IMR-90 (cell line): ENCODE measurements at regions not wholly inside any gene's neighbourhood (a gene's known extent, or its start where the extent isn't known, plus 50 kb on each side); places are given as distances from the start of the nearest gene placed in this dataset.
A peak's percentile ranks its signal among the peaks of the same experiment; 100 is the strongest.

Experiments used
- ATAC-seq: fragments of 200-7000 bp; cut with Tn5 transposase; 2 replicates; pipeline ENCODE4 v1.9.1; 2020; ENCODE audit warnings: low read depth, mild to moderate bottlenecking, moderate library complexity
- BruUV-seq: library from RNA; stranded (reverse); fragments of 400-500 nt; replicated peaks from 2 replicates; lab custom pipeline; 2021; lab: Mats Ljungman, UMichigan
- CTCF ChIA-PET: fragments of 300-600 bp; formaldehyde crosslinking; extraction: SDS; loops from one replicate; lab custom pipeline; 2021; ENCODE audit warnings: antibody characterized with exemption; lab: Yijun Ruan, JAX
- POLR2A ChIA-PET: fragments of 300-600 bp; sonication (Branson Sonifier 250); formaldehyde crosslinking; loops from one replicate; lab custom pipeline; 2022; ENCODE audit warnings: antibody characterized with exemption; ENCODE audit not compliant: unreplicated experiment; lab: Charles Lee
- DNase-seq: peaks from one replicate; pipeline ENCODE4 v3.0.0; 2013
- H2AFZ ChIP-seq: replicated peaks from 2 replicates; pipeline ENCODE3; 2013; ENCODE audit warnings: low read length, mild to moderate bottlenecking; ENCODE audit not compliant: poor library complexity
- H2AK5ac ChIP-seq: 2 replicates; pipeline ENCODE4 v1.6.1; 2013; ENCODE audit warnings: low read depth, low read length, inconsistent platforms
- H2AK9ac ChIP-seq: replicated peaks from 2 replicates; pipeline ENCODE3; 2013; ENCODE audit warnings: mild to moderate bottlenecking, low read depth, low read length, moderate library complexity; ENCODE audit not compliant: poor library complexity
- H2BK120ac ChIP-seq: 2 replicates; pipeline ENCODE4 v1.6.1; 2013; ENCODE audit warnings: low read depth, low read length, inconsistent platforms
- H2BK15ac ChIP-seq: 3 replicates; pipeline ENCODE4 v1.6.1; 2013; ENCODE audit warnings: low read depth, low read length, inconsistent platforms
- H2BK20ac ChIP-seq: 2 replicates; pipeline ENCODE4 v1.6.1; 2013; ENCODE audit warnings: low read depth, mild to moderate bottlenecking, inconsistent platforms, low read length, moderate library complexity
- H2BK5ac ChIP-seq: 2 replicates; pipeline ENCODE4 v1.6.1; 2013; ENCODE audit warnings: mild to moderate bottlenecking, low read depth, low read length, inconsistent platforms; ENCODE audit not compliant: poor library complexity, severe bottlenecking
- H3K14ac ChIP-seq: replicated peaks from 2 replicates; pipeline ENCODE4 v1.6.1; 2013; ENCODE audit warnings: low read depth, low read length, inconsistent platforms
- H3K18ac ChIP-seq: 2 replicates; pipeline ENCODE4 v1.6.1; 2013; ENCODE audit warnings: low read depth, low read length, control low read depth
- H3K23ac ChIP-seq: 2 replicates; pipeline ENCODE4 v1.6.1; 2013; ENCODE audit warnings: low read depth, low read length, inconsistent platforms
- H3K27ac ChIP-seq: 2 replicates; pipeline ENCODE4 v1.5.1; 2013; ENCODE audit warnings: mild to moderate bottlenecking, control low read depth, low read length; ENCODE audit not compliant: insufficient read depth
- H3K27me3 ChIP-seq: 2 replicates; pipeline ENCODE4 v1.6.1; 2013; ENCODE audit warnings: low read length; ENCODE audit not compliant: control insufficient read depth, insufficient read depth
- H3K36me3 ChIP-seq: 2 replicates; pipeline ENCODE4 v1.6.1; 2013; ENCODE audit warnings: low read length, mixed read lengths; ENCODE audit not compliant: control insufficient read depth, insufficient read depth
- H3K4ac ChIP-seq: 2 replicates; pipeline ENCODE4 v1.6.1; 2013; ENCODE audit warnings: low read depth, low read length, inconsistent platforms
- H3K4me1 ChIP-seq: 2 replicates; pipeline ENCODE4 v1.6.1; 2013; ENCODE audit warnings: low read length, mixed read lengths; ENCODE audit not compliant: control insufficient read depth, insufficient read depth
- H3K4me2 ChIP-seq: 2 replicates; pipeline ENCODE4 v1.6.1; 2013; ENCODE audit warnings: low read depth, mild to moderate bottlenecking, control low read depth, low read length, moderate library complexity
- H3K4me3 ChIP-seq: 2 replicates; pipeline ENCODE4 v1.5.1; 2013; ENCODE audit warnings: low read depth, mild to moderate bottlenecking, control low read depth, low read length, moderate library complexity; ENCODE audit not compliant: insufficient read depth
- H3K56ac ChIP-seq: 2 replicates; pipeline ENCODE4 v1.6.1; 2013; ENCODE audit warnings: low read length, inconsistent platforms; ENCODE audit not compliant: insufficient read depth; ENCODE audit errors: extremely low read depth
- H3K79me1 ChIP-seq, 2 experiments: 2 replicates each; pipeline ENCODE4 v1.6.1; 2013; ENCODE audit warnings: low read length in 2 of 2, inconsistent platforms in 1 of 2, low read depth in 1 of 2
- H3K9ac ChIP-seq: 2 replicates; pipeline ENCODE4 v1.6.1; 2013; ENCODE audit warnings: low read depth, low read length, control low read depth
- H3K9me1 ChIP-seq: 2 replicates; pipeline ENCODE4 v1.6.1; 2013; ENCODE audit warnings: low read length, inconsistent platforms; ENCODE audit not compliant: insufficient read depth
- H3K9me3 ChIP-seq: 2 replicates; pipeline ENCODE4 v1.6.1; 2013; ENCODE audit warnings: low read length; ENCODE audit not compliant: control insufficient read depth, insufficient read depth
- H4K20me1 ChIP-seq: 2 replicates; pipeline ENCODE4 v1.6.1; 2013; ENCODE audit warnings: low read length, inconsistent platforms; ENCODE audit not compliant: insufficient read depth
- H4K5ac ChIP-seq: 2 replicates; pipeline ENCODE4 v1.6.1; 2013; ENCODE audit warnings: mild to moderate bottlenecking, low read depth, low read length, control low read depth
- H4K8ac ChIP-seq, 2 experiments: 2 replicates each; pipeline ENCODE4 v1.6.1; 2013; ENCODE audit warnings: low read depth in 2 of 2, low read length in 2 of 2, control low read depth in 1 of 2, inconsistent platforms in 1 of 2
- H4K91ac ChIP-seq: 2 replicates; pipeline ENCODE4 v1.6.1; 2013; ENCODE audit warnings: low read depth, low read length, inconsistent platforms; ENCODE audit not compliant: insufficient read depth
- BHLHE40 ChIP-seq: fragments of 150-350 bp; IDR thresholded peaks from 2 replicates; pipeline ENCODE4 v1.6.1; 2016; ENCODE audit warnings: mild to moderate bottlenecking, low read depth, low read length
- CEBPB ChIP-seq: IDR thresholded peaks from 2 replicates; pipeline ENCODE4 v1.6.1; 2012; ENCODE audit warnings: low read depth, low read length, improper control_type of control experiment
- CHD1 ChIP-seq: IDR thresholded peaks from 2 replicates; pipeline ENCODE4 v1.6.1; 2012; ENCODE audit warnings: low read depth, low read length, improper control_type of control experiment
- FOS ChIP-seq: fragments of 150-350 bp; IDR thresholded peaks from 2 replicates; pipeline ENCODE4 v1.6.1; 2016; ENCODE audit warnings: low read depth, low read length
- MAFK ChIP-seq: IDR thresholded peaks from 2 replicates; pipeline ENCODE4 v1.6.1; 2012; ENCODE audit warnings: low read depth, low read length, improper control_type of control experiment
- MAZ ChIP-seq: IDR thresholded peaks from 2 replicates; pipeline ENCODE4 v1.6.1; 2012; ENCODE audit warnings: low read depth, mild to moderate bottlenecking, low read length, improper control_type of control experiment, moderate library complexity, borderline replicate concordance
- NFE2L2 ChIP-seq: fragments of 150-350 bp; IDR thresholded peaks from 2 replicates; pipeline ENCODE4 v1.6.1; 2016; ENCODE audit warnings: low read depth, mild to moderate bottlenecking, low read length
- POLR2A ChIP-seq: IDR thresholded peaks from 2 replicates; pipeline ENCODE4 v1.6.1; 2012; ENCODE audit warnings: mild to moderate bottlenecking, low read depth, low read length
- RCOR1 ChIP-seq: IDR thresholded peaks from 2 replicates; pipeline ENCODE4 v1.6.1; 2012; ENCODE audit warnings: mild to moderate bottlenecking, low read length, improper control_type of control experiment; ENCODE audit not compliant: insufficient replicate concordance
- RFX5 ChIP-seq: IDR thresholded peaks from 2 replicates; pipeline ENCODE4 v1.8.0; 2012; ENCODE audit warnings: low read depth, mild to moderate bottlenecking, low read length, moderate library complexity
- SMC3 ChIP-seq: fragments of 150-350 bp; IDR thresholded peaks from 2 replicates; pipeline ENCODE4 v1.6.1; 2016; ENCODE audit warnings: low read depth, mild to moderate bottlenecking, antibody characterized with exemption, low read length, moderate library complexity
- WGBS, 2 experiments: methylation state at CpG; one replicate each; pipeline versions ENCODE4 v1.1.5 to v1.1.7; 2013; ENCODE audit warnings: missing lambda C conversion rate in 2 of 2; ENCODE audit not compliant: insufficient read length in 1 of 2; ENCODE audit errors: extremely low coverage in 2 of 2; 5-methylcytosine and 5-hydroxymethylcytosine counted together
- dilution Hi-C: fragments of 300-500 bp; cut with HindIII; formaldehyde crosslinking; loops from one replicate; pipeline ENCODE4 v1.14.3; 2018; ENCODE audit warnings: low sequenced_read_pairs; ENCODE audit not compliant: unreplicated experiment
- in situ Hi-C: fragments of 300-500 bp; cut with MboI; formaldehyde crosslinking; loops from 3 replicates; pipeline ENCODE4 v1.14.3; 2019; ENCODE audit warnings: low sequenced_read_pairs, inconsistent platforms, mixed read lengths
- intact Hi-C: fragments of 100-400 bp; cut with micrococcal nuclease; formaldehyde crosslinking; loops from 2 replicates; pipeline ENCODE4 v1.10.0; 2022
- TF ChIP-seq, protein P1 (sequence below): fragments of 150-350 bp; IDR thresholded peaks from 2 replicates; pipeline ENCODE4 v1.6.1; 2016; ENCODE audit warnings: low read depth, mild to moderate bottlenecking, low read length, moderate library complexity, borderline replicate concordance
- TF ChIP-seq, protein P2 (sequence below): fragments of 150-350 bp; IDR thresholded peaks from 2 replicates; pipeline ENCODE4 v1.6.1; 2017; ENCODE audit warnings: mild to moderate bottlenecking, antibody characterized with exemption, low read length, low read depth
- TF ChIP-seq, protein P3 (sequence below): conservative IDR thresholded peaks from 2 replicates; pipeline ENCODE4 v1.5.1; 2012; ENCODE audit warnings: mild to moderate bottlenecking, low read depth, low read length, improper control_type of control experiment

DNA sequence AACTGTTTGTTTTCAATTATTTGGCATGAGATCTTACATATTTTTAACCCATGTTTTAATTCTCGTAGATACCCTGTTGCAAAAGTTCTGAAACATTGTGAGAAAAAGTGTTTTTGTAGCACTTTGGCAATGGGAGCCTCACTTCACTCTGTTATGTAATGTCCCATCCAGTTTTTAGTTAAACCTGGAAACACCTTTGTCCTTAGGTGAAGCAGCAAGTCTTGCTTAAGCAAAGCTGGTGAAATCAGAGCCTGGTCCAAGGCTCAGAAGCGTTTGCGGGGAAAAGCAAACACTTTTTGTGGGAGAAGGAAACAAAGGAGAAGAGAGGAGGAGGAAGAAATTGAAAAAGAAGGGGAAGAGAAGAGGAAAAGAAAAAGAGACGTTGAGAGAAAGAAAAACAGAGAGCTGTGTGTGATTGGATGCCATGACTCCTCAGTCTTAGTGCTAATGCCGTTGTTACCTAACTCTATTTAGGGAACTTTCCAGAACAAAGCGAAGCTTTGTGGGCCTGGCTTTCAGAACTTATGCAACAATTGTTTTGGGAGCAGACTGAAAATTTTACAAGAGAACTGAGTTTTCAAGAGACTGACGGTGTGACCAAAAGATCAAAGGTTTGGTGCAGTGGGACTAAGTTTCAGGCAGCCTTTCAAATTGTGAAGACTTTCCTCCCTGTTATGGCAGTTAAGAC, 93.1 kb downstream of the NTMT2 start:
- H3K14ac ChIP-seq = no peak overlapping the region
- no peak overlapping the region for H3K4me3 ChIP-seq
- dilution Hi-C loops (no loop called here), intact Hi-C loops (no loop called here), in situ Hi-C loops (no loop called here)
- H2AK5ac ChIP-seq = no peak overlapping the region
- BruUV-seq = no TSS peak
- H3K4ac ChIP-seq = no peak overlapping the region
- H3K4me2 ChIP-seq = no peak overlapping the region
- H3K56ac ChIP-seq = peak overlapping the region; percentile 3; the same call in 1 of the 2 replicates
- ATAC-seq (no peak), DNase-seq (no peak)
- H3K18ac ChIP-seq = no peak overlapping the region
- TF ChIP-seq, protein P1, sequence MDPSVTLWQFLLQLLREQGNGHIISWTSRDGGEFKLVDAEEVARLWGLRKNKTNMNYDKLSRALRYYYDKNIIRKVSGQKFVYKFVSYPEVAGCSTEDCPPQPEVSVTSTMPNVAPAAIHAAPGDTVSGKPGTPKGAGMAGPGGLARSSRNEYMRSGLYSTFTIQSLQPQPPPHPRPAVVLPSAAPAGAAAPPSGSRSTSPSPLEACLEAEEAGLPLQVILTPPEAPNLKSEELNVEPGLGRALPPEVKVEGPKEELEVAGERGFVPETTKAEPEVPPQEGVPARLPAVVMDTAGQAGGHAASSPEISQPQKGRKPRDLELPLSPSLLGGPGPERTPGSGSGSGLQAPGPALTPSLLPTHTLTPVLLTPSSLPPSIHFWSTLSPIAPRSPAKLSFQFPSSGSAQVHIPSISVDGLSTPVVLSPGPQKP = no peak
- no peak for TF ChIP-seq SMC3
- TF ChIP-seq BHLHE40 = no peak
- TF ChIP-seq, protein P2, sequence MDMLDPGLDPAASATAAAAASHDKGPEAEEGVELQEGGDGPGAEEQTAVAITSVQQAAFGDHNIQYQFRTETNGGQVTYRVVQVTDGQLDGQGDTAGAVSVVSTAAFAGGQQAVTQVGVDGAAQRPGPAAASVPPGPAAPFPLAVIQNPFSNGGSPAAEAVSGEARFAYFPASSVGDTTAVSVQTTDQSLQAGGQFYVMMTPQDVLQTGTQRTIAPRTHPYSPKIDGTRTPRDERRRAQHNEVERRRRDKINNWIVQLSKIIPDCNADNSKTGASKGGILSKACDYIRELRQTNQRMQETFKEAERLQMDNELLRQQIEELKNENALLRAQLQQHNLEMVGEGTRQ = no peak
- no peak for TF ChIP-seq FOS
- TF ChIP-seq MAFK = no peak
- no peak for TF ChIP-seq CHD1
- TF ChIP-seq RCOR1 = no peak
- TF ChIP-seq NFE2L2 = no peak
- no peak for TF ChIP-seq MAZ
- TF ChIP-seq, protein P3, sequence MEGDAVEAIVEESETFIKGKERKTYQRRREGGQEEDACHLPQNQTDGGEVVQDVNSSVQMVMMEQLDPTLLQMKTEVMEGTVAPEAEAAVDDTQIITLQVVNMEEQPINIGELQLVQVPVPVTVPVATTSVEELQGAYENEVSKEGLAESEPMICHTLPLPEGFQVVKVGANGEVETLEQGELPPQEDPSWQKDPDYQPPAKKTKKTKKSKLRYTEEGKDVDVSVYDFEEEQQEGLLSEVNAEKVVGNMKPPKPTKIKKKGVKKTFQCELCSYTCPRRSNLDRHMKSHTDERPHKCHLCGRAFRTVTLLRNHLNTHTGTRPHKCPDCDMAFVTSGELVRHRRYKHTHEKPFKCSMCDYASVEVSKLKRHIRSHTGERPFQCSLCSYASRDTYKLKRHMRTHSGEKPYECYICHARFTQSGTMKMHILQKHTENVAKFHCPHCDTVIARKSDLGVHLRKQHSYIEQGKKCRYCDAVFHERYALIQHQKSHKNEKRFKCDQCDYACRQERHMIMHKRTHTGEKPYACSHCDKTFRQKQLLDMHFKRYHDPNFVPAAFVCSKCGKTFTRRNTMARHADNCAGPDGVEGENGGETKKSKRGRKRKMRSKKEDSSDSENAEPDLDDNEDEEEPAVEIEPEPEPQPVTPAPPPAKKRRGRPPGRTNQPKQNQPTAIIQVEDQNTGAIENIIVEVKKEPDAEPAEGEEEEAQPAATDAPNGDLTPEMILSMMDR = no peak
- TF ChIP-seq RFX5 = no peak
- no peak for TF ChIP-seq CEBPB
- no peak for TF ChIP-seq POLR2A
- ChIA-PET CTCF (no interaction called here), POLR2A (no interaction called here)
- H3K9me1 ChIP-seq = no peaks in the 10 kb centered on the region
- H2AK9ac ChIP-seq = no peak overlapping the region
- no peak overlapping the region for H3K9ac ChIP-seq
- H3K27me3 ChIP-seq = no peaks in the 10 kb centered on the region
- no peak overlapping the region for H4K8ac ChIP-seq
- WGBS, 2 experiments = 100% methylated on average over 1 of the region's 7 CpGs; no CpG with 5 or more reads in 1 of the 2 experiments
- no peaks in the 10 kb centered on the region for H4K20me1 ChIP-seq
- H3K36me3 ChIP-seq = no peaks in the 10 kb centered on the region
- no peak overlapping the region for H3K27ac ChIP-seq
- no peak overlapping the region for H4K5ac ChIP-seq
- no peaks in the 10 kb centered on the region for H3K79me1 ChIP-seq
- H3K4me1 ChIP-seq = no peaks in the 10 kb centered on the region
- H2AFZ ChIP-seq = no peak overlapping the region
- no peak overlapping the region for H4K91ac ChIP-seq
- no peak overlapping the region for H2BK20ac ChIP-seq
- no peaks in the 10 kb centered on the region for H3K9me3 ChIP-seq
- H2BK120ac ChIP-seq = no peak overlapping the region
- no peak overlapping the region for H2BK5ac ChIP-seq
- no peak overlapping the region for H2BK15ac ChIP-seq
- no peak overlapping the region for H3K23ac ChIP-seq
